GM18499 (cell line): ENCODE measurements at regions not wholly inside any gene's neighbourhood (a gene's known extent, or its start where the extent isn't known, plus 50 kb on each side); places are given as distances from the start of the nearest gene placed in this dataset.

ENCODE experiments used
- ATAC-seq: cut with Tn5 transposase; IDR thresholded peaks from one replicate; pipeline ENCODE4 v1.9.1; 2021; ENCODE audit warnings: moderate number of reproducible peaks; ENCODE audit not compliant: insufficient read depth, unreplicated experiment

DNA sequence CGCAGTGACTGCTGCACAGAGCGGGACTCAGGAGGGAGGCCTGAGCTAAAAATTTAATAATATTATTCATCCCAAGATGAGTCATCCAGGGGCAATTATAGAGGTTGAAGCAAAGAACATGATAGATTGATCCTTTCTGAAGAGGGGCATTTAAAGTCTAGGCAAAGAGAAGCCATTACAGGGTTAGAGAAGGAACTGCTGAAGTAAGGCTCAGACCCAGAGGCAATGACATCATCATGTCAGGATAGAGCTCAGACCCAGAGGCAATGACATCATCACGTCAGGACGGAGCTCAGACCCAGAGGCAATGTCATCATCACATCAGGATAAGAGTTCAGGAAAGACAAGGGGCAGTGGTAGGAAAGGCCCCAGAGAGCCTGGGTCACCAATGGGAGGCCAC lies 184.0 kb downstream of the TMEM18 start:
- ATAC-seq, result no peak

DNA sequence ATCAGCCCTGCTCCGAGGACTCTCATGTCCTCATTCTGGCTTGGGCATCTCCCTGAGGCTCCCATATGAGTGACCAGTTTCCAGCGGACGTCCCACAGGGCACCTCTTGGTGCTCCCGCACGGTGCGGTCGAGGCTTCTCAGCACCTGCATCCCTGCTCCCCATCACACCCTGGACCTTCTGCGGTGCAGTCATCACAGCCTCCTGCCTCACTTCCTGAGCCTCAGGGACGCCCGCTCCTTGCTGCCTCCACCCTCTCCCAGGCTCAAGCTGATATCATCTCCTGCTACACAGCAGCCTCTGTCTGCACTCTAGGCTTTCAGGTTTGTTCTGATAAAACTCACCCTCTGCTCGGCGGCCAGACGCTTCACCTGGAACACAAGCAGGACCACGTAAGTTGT lies 185.0 kb downstream of the TMEM18 start:
- ATAC-seq, result no peak

DNA sequence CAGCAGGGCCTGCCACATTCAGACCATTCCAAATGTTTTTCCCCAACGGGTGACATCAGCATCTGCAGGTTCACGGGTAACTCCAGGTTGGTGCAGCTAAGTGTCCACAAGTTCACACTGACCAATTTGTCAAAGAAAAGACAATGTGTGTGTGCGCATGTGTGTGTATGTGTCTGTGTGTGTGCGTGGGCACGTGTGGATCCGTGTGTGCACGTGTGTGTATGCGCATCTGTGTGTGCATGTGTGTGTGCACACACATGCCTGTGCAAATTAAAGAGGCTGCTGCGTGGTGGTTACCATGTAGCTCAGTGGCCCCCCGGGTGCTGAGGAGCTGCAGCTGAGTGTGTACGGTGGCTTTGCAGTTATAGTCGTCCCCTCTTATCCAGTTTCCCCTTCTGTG lies 187.4 kb downstream of the TMEM18 start:
- ATAC-seq, result no peak

DNA sequence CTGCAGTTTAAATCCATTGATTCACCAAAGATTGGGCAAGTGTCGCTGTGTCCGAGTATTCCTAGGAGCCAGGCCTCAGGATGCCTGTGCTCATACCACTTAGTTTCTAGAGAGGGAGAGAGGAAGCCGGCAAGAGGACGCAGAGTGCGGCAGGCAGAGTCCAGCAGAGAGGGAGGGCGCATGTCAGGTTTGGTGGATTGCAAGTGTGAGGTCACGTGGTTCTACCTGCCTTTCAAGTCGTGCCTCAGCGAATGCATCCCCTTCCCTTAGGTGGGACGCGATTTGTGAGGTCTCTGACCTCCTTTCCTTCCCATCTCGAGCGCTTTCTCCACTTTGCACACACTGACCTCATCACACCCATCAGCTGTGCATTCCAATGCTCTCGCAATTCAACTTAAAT lies 188.1 kb downstream of the TMEM18 start:
- ATAC-seq, result no peak

DNA sequence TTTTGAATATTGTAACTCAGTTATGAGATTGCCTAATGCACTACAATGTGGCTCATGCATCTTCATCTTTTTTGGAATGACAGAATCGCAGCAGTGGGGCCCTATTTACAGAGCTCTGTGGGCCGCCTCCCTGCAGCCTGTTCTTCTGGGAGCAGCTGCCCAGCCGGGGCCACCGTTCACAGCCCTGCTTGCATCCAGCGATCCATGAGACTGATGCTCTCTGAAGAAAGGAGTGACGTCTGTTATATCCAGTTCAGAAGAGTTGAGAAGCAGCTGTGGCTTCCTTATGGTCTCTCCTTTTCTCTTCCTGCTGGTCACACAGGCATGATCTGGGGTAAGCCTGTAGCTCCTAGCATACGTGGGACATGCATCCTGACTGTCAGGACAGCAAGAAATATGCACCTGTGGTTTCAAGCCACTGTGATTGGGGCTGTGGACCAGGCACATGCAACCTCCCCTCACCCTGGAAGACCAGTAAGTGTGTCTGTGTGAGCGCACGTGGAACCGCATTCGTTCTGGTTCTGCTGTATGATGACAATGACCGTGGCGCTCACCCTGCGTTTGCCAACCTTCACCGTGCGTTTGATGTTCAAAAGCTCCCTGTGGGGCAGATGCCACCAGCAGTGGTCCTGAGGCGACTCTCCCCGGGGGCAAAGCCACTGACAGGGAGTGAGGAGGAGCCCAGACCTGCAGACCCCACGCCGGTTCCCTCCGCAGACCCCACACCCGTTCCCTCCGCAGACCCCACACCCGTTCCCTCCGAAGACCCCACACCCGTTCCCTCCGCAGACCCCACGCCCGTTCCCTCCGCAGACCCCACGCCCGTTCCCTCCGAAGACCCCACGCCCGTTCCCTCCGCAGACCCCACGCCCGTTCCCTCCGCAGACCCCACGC lies 189.8 kb downstream of the TMEM18 start:
- ATAC-seq, result no peak

DNA sequence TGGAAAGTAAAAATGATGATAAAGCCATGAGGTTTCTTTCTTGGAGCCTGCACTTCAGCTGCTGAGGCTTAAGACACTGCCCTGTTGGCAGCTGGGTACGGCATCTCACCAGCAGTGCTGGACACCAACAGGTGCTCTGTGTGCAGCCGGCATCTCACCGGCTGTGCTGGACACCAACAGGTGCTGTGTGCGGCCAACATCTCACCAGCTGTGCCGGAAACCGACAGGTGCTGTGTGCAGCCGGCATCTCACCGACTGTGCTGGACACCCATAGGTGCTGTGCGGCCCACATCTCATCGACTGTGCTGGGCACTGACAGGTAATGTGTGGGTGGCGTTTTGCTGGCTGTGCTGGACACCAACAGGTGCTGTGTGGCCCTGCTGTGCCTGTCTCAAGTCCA lies 190.8 kb downstream of the TMEM18 start:
- no peak for ATAC-seq

DNA sequence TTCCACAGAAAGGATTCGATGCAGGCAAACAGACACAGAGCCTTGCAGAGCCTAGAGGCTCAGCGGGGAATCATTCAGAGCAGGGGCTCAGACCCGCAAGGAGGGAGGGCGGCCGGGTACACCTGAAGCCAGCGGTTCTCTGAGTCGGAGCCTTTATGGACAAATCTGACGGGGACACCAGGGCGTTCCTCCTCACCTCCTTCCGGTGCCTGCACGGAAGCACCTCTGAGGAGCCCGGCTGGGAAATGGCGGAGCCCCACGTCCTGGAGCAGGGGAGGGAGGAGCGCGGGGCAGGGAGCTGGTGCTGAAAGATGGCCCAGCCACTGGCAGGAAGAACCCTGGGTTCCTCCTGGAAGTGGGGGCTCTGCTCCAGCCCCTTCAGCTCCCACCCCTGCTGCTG lies 193.5 kb upstream of the ALKAL2 start:
- ATAC-seq, result no peak

DNA sequence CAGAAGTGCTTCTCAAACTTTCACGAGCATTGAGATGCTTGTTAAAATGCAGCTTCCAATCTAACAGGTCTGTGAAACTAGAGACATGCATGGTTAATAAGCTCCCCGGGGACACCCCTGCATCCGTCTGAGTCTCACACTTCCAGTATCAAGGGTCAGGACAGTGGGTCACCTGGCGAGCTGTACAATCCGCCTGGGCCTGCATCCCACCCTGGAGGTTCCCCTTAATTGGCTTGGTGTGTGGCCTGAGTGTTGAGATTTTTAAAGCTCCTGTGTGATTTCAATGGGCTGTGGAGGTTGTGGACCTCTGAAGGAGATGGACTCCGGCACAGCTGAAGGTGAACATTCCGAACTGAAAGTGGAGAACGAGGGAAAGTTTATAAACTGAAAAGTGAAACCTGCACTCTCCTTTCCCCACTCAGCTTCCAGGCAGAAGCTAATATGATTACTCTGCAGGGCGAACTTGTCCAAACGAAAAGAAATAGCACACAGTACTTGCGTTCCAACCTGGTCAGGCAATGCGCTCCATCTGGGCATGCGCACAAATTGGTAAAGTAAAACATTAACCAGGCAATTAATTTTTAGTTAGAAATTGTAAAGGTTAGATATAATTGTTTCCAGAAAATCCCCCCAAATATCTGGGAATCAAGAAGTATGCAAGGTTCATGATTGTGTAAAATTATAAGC lies 191.7 kb upstream of the ALKAL2 start:
- ATAC-seq, result no peak

DNA sequence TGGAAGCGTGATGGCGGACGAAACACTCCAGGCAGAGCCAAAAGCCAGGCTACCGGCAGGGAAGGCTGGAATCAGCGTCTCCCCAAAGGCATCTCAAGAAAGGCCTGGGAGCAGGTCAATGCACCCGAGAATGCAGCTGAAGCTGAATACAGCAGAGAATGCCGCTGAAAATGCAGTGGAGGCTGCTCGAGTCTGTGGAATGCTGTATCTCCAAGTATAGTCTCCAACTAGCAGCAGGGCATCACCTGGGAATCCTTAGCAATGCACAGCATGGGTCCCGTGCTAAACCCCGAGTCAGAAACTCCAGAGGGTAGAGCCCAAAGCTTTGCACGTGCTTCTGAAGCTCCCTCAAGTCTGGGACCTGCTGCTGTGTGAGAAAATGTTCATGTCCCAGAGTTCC lies 191.1 kb upstream of the ALKAL2 start:
- no peak for ATAC-seq

DNA sequence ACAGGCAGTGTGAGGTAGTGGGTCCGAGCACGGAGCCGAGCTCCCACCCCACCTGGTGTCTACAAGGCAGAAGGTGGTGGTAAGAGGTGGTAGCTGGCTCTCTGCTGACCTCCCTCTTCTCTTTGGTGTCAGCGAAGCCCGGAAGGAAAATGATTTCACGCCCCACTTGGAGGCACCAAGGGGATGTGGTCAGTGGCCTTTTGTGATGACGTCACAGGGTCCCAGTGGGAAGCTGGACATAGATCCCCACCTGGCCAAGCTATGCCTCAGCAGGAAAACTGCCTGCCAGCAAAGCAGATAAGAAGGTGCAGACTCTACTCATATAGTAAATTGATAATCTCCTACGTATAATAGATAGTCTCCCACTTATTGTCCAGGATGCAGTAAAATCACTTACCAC lies 183.7 kb upstream of the ALKAL2 start:
- no peak for ATAC-seq

DNA sequence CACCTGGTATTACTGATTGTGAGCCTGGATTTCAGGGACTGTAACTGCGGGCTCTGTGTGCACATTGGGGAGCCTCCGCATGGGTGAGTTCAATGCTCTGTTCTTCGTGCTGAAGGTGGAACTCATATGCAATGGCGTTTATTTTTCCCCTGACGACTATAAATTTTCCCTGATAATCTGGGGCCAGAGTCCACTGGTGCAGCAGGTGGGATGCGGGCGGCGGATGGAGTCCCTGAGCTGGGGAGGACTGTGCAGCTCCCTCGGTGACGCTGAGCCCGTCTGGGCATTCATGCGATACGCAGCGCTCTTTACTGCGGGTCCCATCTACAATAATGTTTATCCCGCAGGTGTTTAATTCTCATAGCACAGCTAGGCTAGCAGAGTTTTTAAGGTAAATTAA lies 181.6 kb upstream of the ALKAL2 start:
- ATAC-seq, result no peak

DNA sequence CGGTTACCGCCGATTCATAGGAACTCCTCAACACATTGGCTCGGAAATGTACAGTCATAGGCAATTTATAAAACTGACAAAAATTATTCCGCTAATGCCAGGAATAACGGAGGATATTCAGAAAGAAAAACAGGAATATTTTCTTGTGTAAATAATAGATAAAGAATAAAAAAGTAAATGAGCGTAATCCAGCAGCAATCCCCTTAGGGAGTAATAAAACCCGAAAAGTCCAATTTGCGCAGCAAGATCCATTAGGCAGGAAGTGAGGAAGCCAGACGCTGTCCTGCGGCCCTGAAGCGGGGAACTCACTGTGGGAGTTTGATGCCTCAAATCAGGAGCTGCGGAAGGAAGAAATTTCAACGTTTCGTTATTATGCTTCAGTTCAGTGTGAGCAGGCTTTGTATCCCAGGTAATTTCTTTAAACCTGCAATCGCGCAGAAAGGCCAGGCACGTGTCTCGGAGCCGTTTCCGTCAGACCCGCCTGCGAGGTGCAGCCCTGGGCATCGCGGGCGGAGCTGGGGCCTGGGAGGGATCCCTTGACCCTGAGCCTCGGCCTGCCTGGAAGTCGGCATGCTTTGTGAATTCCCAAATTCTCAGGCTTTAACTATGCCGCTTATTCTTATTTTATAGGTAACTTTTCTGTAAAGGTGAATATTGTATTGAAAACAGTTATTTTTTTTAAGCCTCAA lies 180.9 kb upstream of the ALKAL2 start:
- no peak for ATAC-seq

DNA sequence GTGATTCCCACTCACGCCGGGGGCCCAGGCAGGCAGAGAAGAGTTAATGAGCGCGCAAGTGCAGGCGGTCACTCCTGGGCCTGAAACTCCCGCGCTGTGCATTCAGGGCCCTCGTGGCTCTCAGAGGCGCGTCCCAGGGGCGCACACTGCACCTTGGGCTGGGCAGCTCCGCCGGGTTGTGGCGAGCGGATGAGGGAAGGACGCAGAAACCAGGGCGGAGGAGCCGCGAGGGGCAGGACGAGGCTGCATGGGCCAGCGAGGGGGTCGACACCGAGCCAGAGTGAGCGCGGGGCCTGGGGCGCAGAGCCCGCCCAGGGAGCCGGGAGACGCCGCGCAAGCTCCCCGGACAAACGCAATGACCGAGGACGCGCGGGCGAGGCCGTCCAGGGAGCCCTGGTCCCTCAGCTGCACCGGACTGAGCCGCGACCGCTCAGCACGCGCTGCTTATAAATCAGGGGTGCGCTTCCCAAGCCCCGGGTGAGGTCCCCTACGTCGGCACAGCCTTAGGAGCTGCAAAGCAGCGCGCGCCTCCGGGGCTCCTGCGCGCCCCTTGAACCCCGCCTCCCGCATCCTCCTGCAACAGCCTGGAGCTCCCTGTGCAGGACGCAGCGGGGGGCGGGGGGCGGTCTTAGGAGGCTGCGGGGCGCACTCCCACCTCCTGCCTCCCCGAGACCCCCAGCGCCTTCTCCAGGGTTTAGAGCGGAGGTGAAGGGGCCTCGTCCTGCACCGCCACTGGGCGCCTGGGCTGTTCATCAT lies 180.2 kb upstream of the ALKAL2 start:
- ATAC-seq, result no peak

DNA sequence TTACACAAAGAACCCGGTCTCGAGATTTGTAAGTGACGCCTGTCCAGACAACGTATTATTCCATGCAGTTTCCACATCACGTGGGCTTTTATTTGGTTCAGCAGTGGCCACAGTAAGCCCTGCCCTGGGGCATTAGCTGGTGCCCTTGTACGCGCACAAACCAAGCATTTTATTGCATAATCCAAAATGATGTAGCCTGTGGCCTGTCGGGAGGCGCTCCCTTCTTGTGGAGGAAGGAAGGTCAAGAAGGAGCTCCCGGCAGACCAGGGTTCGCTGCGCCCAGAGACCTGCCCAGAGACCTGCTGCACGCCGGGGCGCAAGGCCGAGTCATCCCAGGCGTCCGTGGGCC lies 179.6 kb upstream of the ALKAL2 start:
- ATAC-seq, result no peak

DNA sequence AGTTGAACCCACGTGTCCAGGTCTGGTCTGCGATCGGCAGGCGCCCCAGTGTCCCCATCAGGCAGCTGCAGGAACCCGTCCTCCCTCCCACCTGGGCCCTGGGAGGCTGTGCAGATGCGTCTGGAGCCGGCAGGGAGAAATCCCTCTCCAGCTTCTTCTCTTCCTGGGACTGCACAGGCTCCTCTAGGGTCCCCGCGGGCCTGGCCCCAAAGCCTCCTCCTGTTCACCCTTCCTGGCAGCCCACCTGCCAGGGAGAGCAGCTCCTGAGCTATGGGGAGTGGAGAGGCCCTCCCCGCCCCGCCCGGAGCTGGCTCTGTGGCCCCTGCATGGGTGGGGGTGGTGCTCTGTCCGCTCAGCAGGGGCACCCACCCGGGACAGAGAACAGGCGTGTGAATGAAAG lies 179.2 kb upstream of the ALKAL2 start:
- no peak for ATAC-seq

DNA sequence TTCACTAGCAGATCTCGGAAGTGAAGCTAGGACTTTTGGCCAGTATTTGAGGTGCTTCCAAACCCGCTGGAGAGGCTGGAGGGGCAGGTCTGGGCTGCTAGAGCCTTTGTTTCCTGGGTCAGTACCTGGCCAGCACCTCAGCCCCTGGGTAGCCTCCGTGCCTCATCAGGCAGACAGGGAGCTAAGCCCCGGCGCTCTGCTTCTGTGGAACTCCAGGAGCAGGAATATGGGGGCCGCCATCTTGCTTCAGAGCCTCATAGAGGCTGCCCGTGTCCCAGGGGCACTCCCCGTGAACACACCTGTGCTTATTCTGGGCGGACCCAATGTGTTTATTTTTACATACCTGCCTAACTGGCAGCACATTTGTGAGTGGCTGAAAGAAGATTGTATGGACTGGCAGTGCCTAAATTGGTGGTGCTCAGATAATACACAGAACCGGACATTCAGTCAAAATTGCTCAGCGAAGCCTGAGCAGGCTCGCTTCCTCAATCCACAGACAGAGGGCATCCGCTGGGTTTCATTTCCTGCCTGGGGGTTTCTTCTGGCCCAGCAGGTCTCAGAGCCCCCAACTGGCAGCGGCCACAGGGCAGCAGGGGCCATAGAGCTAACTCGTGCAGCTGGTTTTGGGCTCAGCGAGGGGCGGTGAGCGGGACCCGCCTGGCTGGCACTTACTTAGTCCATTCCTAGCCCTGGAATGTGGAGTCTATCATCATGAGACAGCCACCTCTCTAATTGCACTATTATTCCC lies 176.8 kb upstream of the ALKAL2 start:
- no peak for ATAC-seq

DNA sequence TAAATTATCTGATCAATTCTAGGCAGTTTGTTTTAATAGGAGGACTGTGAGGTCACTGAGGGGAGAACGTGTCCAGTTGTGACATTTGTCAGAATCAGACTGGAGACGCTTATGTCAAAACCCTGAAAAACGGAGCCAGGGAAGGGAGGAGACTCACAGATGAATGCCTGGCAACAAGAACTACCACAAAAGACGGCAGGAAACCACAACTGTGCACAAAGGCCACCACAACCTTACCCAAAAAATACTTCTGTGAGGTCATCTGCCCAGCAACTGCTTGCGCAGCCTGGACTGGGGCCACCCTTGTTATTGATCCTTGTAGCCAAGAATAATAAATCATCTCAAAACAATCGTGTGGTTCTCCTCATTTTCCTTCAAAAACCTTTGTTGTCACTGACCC lies 173.0 kb upstream of the ALKAL2 start:
- ATAC-seq, result no peak

DNA sequence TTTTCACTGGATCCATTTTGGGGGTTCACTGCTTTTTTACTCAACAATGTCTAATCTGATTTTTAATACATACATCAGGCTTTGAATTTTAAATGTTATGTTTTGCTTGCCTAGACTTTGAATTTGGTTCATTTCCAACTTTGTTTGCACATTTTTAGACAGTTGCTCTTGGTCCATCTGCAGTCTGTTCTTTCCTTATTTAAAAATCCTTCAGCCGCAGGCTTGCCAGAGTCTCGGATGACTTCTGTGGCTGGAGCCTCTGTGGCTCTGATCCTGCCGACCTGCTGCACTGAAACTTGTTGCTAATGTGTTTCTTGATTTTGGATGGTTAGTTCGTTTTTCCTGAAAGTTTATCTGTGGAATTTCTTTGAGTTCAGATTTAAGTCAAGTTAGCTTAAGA lies 172.0 kb upstream of the ALKAL2 start:
- ATAC-seq, result no peak

DNA sequence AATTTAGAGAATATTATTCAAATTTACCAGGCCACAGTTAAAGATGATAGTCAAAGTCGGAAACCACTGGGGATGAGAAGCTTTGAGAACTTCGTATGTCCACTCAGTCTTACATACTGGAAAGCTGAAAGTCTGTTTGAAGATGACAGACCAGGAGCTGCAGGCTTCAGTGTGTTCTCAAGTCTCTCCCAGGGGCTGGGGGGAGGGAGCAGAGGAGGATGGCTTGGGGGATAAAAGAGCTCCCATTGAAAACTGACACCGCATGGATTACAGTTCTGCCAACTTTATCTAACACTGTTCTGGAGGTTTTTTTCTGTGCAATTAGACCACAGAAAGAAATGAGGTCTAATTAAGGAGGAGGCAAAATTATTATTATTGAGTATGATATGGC lies 170.5 kb upstream of the ALKAL2 start:
- no peak for ATAC-seq

DNA sequence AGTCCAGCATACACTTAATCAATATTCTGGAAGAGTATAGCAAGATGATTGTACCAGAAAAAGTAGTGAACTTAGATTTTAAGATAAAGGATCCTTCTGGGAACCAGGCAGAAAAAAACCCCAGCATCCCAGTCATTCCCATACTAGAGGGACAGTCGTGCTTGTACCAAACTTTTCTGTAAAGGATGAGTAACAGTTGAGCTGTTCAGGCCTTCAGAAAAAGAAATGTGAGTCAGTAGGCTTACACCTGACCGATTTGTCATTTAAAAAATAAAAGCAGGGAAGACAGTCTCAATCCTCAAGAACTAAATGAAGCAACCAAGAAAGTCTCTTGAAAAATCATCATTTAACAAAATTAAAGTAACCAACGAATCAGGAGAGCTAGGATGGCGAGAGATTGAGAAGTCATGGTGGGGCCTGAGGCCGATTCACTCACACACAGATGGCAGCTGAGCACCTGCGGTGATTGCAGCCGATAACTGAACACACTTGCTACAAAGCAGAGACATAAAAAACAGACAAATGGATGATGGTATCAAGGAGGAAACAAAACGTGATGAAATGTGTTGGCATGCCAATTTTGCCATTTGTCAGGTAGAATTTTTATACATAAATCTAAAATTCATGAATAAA lies 170.0 kb upstream of the ALKAL2 start:
- ATAC-seq, result no peak
